PC-9 (cell line): ENCODE measurements at regions not wholly inside any gene's neighbourhood (a gene's known extent, or its start where the extent isn't known, plus 50 kb on each side); places are given as distances from the start of the nearest gene placed in this dataset.

Experiments
- EZH2 ChIP-seq: fragments of 200-600 bp; sonication (generic); IDR thresholded peaks from 2 replicates; pipeline ENCODE4 v1.8.0; 2017; ENCODE audit warnings: antibody characterized with exemption, low read depth
- TF ChIP-seq, protein P1 (sequence below): fragments of 200-600 bp; sonication (generic); conservative IDR thresholded peaks from 2 replicates; pipeline ENCODE4 v1.6.1; 2017; ENCODE audit warnings: mixed run types, antibody characterized with exemption, mild to moderate bottlenecking, moderate library complexity

DNA sequence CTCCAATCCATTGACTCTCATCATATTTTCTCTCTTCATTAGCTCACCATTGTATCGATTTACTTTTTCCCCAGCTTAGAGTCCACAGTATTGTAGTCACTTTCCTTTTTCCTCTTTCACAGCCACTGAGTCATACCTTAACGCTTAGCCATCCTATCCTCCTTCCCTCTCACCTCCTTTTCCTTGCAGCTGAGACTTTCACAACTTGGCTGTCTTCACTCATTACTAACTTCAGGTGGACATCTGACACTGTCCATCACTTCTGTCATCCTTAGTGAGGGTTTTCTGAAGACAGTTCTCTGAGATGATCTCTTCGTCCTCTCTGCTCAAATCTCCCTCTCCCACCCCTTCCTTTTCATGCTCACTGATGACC, 70.5 kb upstream of the ESX1 start:
- TF ChIP-seq, protein P1, sequence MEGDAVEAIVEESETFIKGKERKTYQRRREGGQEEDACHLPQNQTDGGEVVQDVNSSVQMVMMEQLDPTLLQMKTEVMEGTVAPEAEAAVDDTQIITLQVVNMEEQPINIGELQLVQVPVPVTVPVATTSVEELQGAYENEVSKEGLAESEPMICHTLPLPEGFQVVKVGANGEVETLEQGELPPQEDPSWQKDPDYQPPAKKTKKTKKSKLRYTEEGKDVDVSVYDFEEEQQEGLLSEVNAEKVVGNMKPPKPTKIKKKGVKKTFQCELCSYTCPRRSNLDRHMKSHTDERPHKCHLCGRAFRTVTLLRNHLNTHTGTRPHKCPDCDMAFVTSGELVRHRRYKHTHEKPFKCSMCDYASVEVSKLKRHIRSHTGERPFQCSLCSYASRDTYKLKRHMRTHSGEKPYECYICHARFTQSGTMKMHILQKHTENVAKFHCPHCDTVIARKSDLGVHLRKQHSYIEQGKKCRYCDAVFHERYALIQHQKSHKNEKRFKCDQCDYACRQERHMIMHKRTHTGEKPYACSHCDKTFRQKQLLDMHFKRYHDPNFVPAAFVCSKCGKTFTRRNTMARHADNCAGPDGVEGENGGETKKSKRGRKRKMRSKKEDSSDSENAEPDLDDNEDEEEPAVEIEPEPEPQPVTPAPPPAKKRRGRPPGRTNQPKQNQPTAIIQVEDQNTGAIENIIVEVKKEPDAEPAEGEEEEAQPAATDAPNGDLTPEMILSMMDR, result no peak
- TF ChIP-seq EZH2, result no peak
